A549 (cell line): ENCODE measurements at regions not wholly inside any gene's neighbourhood (a gene's known extent, or its start where the extent isn't known, plus 50 kb on each side); places are given as distances from the start of the nearest gene placed in this dataset.

Experiments
- ATAC-seq, 2 experiments: fragments of 200-7000 bp in 1 of 2; fragments of >200 bp in 1 of 2; cut with Nextera tagmentation in 1 of 2; cut with Tn5 transposase in 1 of 2; 3 replicates each; pipeline versions ENCODE4 v1.8.0 to v1.9.1; 2018 to 2020; ENCODE audit warnings: mild to moderate bottlenecking in 1 of 2, moderate library complexity in 1 of 2
- CTCF ChIA-PET: fragments of 300-600 bp; sonication (Branson Sonifier 250); formaldehyde crosslinking; extraction: SDS; loops from one replicate; lab custom pipeline; 2021; ENCODE audit warnings: antibody characterized with exemption, inconsistent platforms; lab: Yijun Ruan, JAX
- POLR2A ChIA-PET: fragments of 350-600 bp; formaldehyde crosslinking; extraction: SDS; loops from one replicate; lab custom pipeline; 2021; ENCODE audit warnings: antibody characterized with exemption, inconsistent platforms; lab: Yijun Ruan, JAX
- DNase-seq, 2 experiments: peaks; one replicate each; pipeline versions ENCODE4 v3.0.0 to v3.0.0-alpha.2; 2011 to 2016; ENCODE audit warnings: low read depth in 1 of 2, low spot score in 1 of 2
- FAIRE-seq: peaks from 2 replicates; lab custom pipeline; 2011; peaks lifted over from hg19 to GRCh38; lab: Jason Lieb, UNC
- H3K27ac ChIP-seq, 2 experiments: fragments of >200 bp; sonication (Bioruptor Twin); formaldehyde crosslinking; 3 replicates each; pipeline ENCODE4 v1.5.1; 2016 to 2017
- H3K4me1 ChIP-seq: fragments of >200 bp; sonication (Bioruptor Twin); formaldehyde crosslinking; 3 replicates; pipeline ENCODE4 v1.6.1; 2016
- H3K4me2 ChIP-seq: fragments of >200 bp; sonication (Bioruptor Twin); formaldehyde crosslinking; 3 replicates; pipeline ENCODE4 v1.6.1; 2016
- H3K4me3 ChIP-seq: fragments of >200 bp; sonication (Bioruptor Twin); formaldehyde crosslinking; 3 replicates; pipeline ENCODE4 v1.5.1; 2016
- H3K9me3 ChIP-seq: fragments of >200 bp; sonication (Bioruptor Twin); formaldehyde crosslinking; 3 replicates; pipeline ENCODE4 v1.6.1; 2016
- CBX2 ChIP-seq: fragments of 200-600 bp; sonication (generic); IDR thresholded peaks from 2 replicates; pipeline ENCODE4 v1.6.1; 2016; ENCODE audit warnings: low read depth, mild to moderate bottlenecking, borderline replicate concordance
- EHMT2 ChIP-seq: fragments of 200-600 bp; sonication (generic); IDR thresholded peaks from 2 replicates; pipeline ENCODE4 v1.6.1; 2016; ENCODE audit warnings: antibody characterized with exemption, low read depth, mild to moderate bottlenecking, moderate library complexity
- FOXS1 ChIP-seq: fragments of 250-450 bp; sonication (Bioruptor Pico); IDR thresholded peaks from 2 replicates; pipeline ENCODE4 v1.5.0; 2020; ENCODE audit warnings: mild to moderate bottlenecking, moderate library complexity
- GATA3 ChIP-seq: IDR thresholded peaks from 2 replicates; pipeline ENCODE4 v1.6.1; 2012; ENCODE audit warnings: borderline replicate concordance
- HDAC2 ChIP-seq: fragments of 200-600 bp; sonication (generic); IDR thresholded peaks from 2 replicates; pipeline ENCODE4 v1.6.1; 2016
- HMGXB4 ChIP-seq: fragments of 250-450 bp; sonication (Bioruptor Pico); IDR thresholded peaks from 2 replicates; pipeline ENCODE4 v1.5.0; 2021; ENCODE audit warnings: mild to moderate bottlenecking, moderate library complexity, borderline replicate concordance
- HOXB13 ChIP-seq: fragments of 250-450 bp; sonication (Bioruptor Pico); IDR thresholded peaks from 2 replicates; pipeline ENCODE4 v1.5.0; 2020; ENCODE audit warnings: low read depth, mild to moderate bottlenecking, moderate library complexity
- JUNB ChIP-seq: fragments of >200 bp; sonication (Bioruptor Twin); formaldehyde crosslinking; IDR thresholded peaks from 2 replicates; pipeline ENCODE4 v1.6.1; 2016
- MYC ChIP-seq: IDR thresholded peaks from 2 replicates; pipeline ENCODE4 v1.6.1; 2012; ENCODE audit warnings: mild to moderate bottlenecking, inconsistent platforms, low read length, improper control_type of control experiment, borderline replicate concordance
- PBX3 ChIP-seq: IDR thresholded peaks from 2 replicates; pipeline ENCODE4 v1.6.1; 2012
- PHF8 ChIP-seq: fragments of 200-600 bp; sonication (generic); IDR thresholded peaks from 2 replicates; pipeline ENCODE4 v1.6.1; 2016; ENCODE audit warnings: low read depth, mild to moderate bottlenecking, antibody characterized with exemption, moderate library complexity, borderline replicate concordance
- POLR2A ChIP-seq: IDR thresholded peaks from 2 replicates; pipeline ENCODE4 v1.6.1; 2012; ENCODE audit warnings: mild to moderate bottlenecking, low read length
- RAD21 ChIP-seq, 2 experiments: fragments of >200 bp in 1 of 2; sonication (Bioruptor Twin) in 1 of 2; formaldehyde crosslinking in 1 of 2; IDR thresholded peaks in 1 of 2; conservative IDR thresholded peaks in 1 of 2; 2 replicates in 1 of 2; 3 replicates in 1 of 2; pipeline ENCODE4 v1.6.1; 2012 to 2018; ENCODE audit warnings: inconsistent platforms in 1 of 2
- REST ChIP-seq: fragments of 200-600 bp; sonication (generic); IDR thresholded peaks from 2 replicates; pipeline ENCODE4 v1.6.1; 2016; ENCODE audit warnings: antibody characterized with exemption, mild to moderate bottlenecking, moderate library complexity
- USF2 ChIP-seq: fragments of 450-650 bp; IDR thresholded peaks from 2 replicates; pipeline ENCODE4 v1.6.1; 2014; ENCODE audit warnings: antibody characterized with exemption
- ZFP36 ChIP-seq: fragments of 450-650 bp; IDR thresholded peaks from 2 replicates; pipeline ENCODE4 v1.6.1; 2014; ENCODE audit warnings: borderline replicate concordance; ENCODE audit not compliant: partially characterized antibody
- WGBS: methylation state at CpG from one replicate; pipeline ENCODE4 v1.1.6; 2017; ENCODE audit errors: missing lambda C conversion rate; 5-methylcytosine and 5-hydroxymethylcytosine counted together

GRCh38 chr7:21345361-21345760 lies 82.5 kb upstream of the SP4 start:
- H3K9me3 ChIP-seq = no peaks in the 10 kb centered on the region
- CTCF ChIA-PET = interaction anchor here (1.1 kb wide), 1 partner anchor 16 kb away, joined by 5 read pairs; no protein-coding TSS in a partner anchor
- peak overlapping the region; percentile 36; the same call in 2 of the 3 replicates for H3K4me2 ChIP-seq
- no peaks in the 10 kb centered on the region for H3K4me1 ChIP-seq
- POLR2A ChIA-PET = no interaction called here
- FAIRE-seq (no peak), ATAC-seq (no peak), DNase-seq (no peak)
- no peak for TF ChIP-seq USF2
- no peak for TF ChIP-seq GATA3
- no peak for TF ChIP-seq FOXS1 (CRISPR knock-in tag)
- no peak for TF ChIP-seq REST
- no peak for TF ChIP-seq CBX2
- no peak for TF ChIP-seq PBX3
- TF ChIP-seq EHMT2 = no peak
- 43% methylated on average over 9 of the region's 9 CpGs for WGBS
- no peak overlapping the region for H3K4me3 ChIP-seq
- no peak overlapping the region for H3K27ac ChIP-seq

- POLR2A ChIA-PET = no interaction called here
- H3K4me1 ChIP-seq = no peaks in the 10 kb centered on the region
Observed at GRCh38 chr7:21346297-21346696, 81.6 kb upstream of the SP4 start.

GRCh38 chr7:21352540-21353387 lies 75.1 kb upstream of the SP4 start:
- ATAC-seq (0 out of 6 replicates have a peak, but pooled peaks of 1 of the 2 experiments have one; percentile 24), DNase-seq (no peak), FAIRE-seq (no peak)
- H3K4me3 ChIP-seq = no peak overlapping the region
- POLR2A ChIA-PET = no interaction called here
- TF ChIP-seq RAD21 (conservative IDR thresholded peaks at IDR 0.05 in 1 of 2, IDR thresholded peaks at IDR 0.05 in 1 of 2) (no peak), PHF8 (no peak), POLR2A (no peak), HOXB13 (CRISPR knock-in tag) (no peak), HMGXB4 (CRISPR knock-in tag) (no peak), HDAC2 (no peak)
- no peak overlapping the region for H3K4me2 ChIP-seq
- WGBS = 27% methylated on average over 4 of the region's 4 CpGs
- no peaks in the 10 kb centered on the region for H3K4me1 ChIP-seq
- no peaks in the 10 kb centered on the region for H3K9me3 ChIP-seq
- CTCF ChIA-PET = no interaction called here
- H3K27ac ChIP-seq = no peak overlapping the region

More at GRCh38 chr7:21346297-21346696, 81.6 kb upstream of the SP4 start:
- H3K27ac ChIP-seq = no peak overlapping the region
- no peak for TF ChIP-seq MYC
- no peak for TF ChIP-seq ZFP36
- no peak for TF ChIP-seq JUNB
- TF ChIP-seq, all 56 proteins: peak for 0
- Histone ChIP-seq H3K4me3 (no peak overlapping the region), H3K4me2 (no peak overlapping the region), H3K9me3 (no peaks in the 10 kb centered on the region)
- DNase-seq = no peak
- CTCF ChIA-PET = interaction anchor here (1.3 kb wide), 1 partner anchor 93 kb away, joined by 3 read pairs; no protein-coding TSS in a partner anchor
- ATAC-seq = no peak
- no peak for FAIRE-seq
